ENCODE measurements at regions not wholly inside any gene's neighbourhood (a gene's known extent, or its start where the extent isn't known, plus 50 kb on each side); places are given as distances from the start of the nearest gene placed in this dataset.

GRCh38 chr1:163661391-163661790 is 339.6 kb downstream of the NUF2 start:
- H3K4me1 ChIP-seq: no peaks in the 10 kb centered on the region
- no peak overlapping the region for H3K4me3 ChIP-seq
- no peak overlapping the region for H3K27ac ChIP-seq
- DNase-seq (no peak), ATAC-seq (no peak), FAIRE-seq (no peak)
- 76 to 79% methylated on average over 8 of the region's 8 CpGs for WGBS, 2 donors
- H3K9me3 ChIP-seq: no peaks in the 10 kb centered on the region
- no peaks in the 10 kb centered on the region for H3K36me3 ChIP-seq
- no peak for TF ChIP-seq CTCF (IDR thresholded peaks at IDR 0.05)
- H3K27me3 ChIP-seq: no peaks in the 10 kb centered on the region
- intact Hi-C loops (cut with DNase I): no loop called here

GRCh38 chr1:163664671-163665335 is 343.0 kb downstream of the NUF2 start:
- intact Hi-C loops (cut with DNase I): no loop called here
- peak in 1 of 6 donors; percentile 30 for DNase-seq
- Histone ChIP-seq H3K9me3 (no peaks in the 10 kb centered on the region), H3K4me3 (no peak overlapping the region), H3K36me3 (no peaks in the 10 kb centered on the region), H3K4me1 (no peaks in the 10 kb centered on the region), H3K27ac (no peak overlapping the region), H3K27me3 (no peaks in the 10 kb centered on the region)
- no peak for TF ChIP-seq CTCF (IDR thresholded peaks at IDR 0.05)
- ATAC-seq: peak in 1 of 4 donors; percentile 26
- 59 to 64% methylated on average over 6 of the region's 6 CpGs for WGBS, 2 donors
- no peak for FAIRE-seq

- intact Hi-C loops (cut with DNase I): no loop called here
- FAIRE-seq: no peak
- Histone ChIP-seq H3K27me3 (no peaks in the 10 kb centered on the region), H3K4me3 (no peak overlapping the region), H3K27ac (no peak overlapping the region), H3K4me1 (no peaks in the 10 kb centered on the region), H3K36me3 (no peaks in the 10 kb centered on the region), H3K9me3 (no peaks in the 10 kb centered on the region)
- no peak for DNase-seq
- no peak for TF ChIP-seq CTCF (IDR thresholded peaks at IDR 0.05)
- WGBS, 2 donors: 63 to 64% methylated on average over 2 of the region's 2 CpGs
- ATAC-seq: no peak
These were observed 346.7 kb downstream of the NUF2 start for GRCh38 chr1:163668472-163668871.

- Histone ChIP-seq H3K4me1 (no peaks in the 10 kb centered on the region), H3K9me3 (no peaks in the 10 kb centered on the region), H3K36me3 (no peaks in the 10 kb centered on the region), H3K27me3 (no peaks in the 10 kb centered on the region), H3K4me3 (no peak overlapping the region), H3K27ac (no peak overlapping the region)
- DNase-seq (no peak), ATAC-seq (peak in 1 of 4 donors; percentile 64), FAIRE-seq (no peak)
- WGBS, 2 donors: 27 to 32% methylated on average over 4 of the region's 4 CpGs
- intact Hi-C loops (cut with DNase I): no loop called here
- no peak for TF ChIP-seq CTCF (IDR thresholded peaks at IDR 0.05)
These were observed 349.4 kb downstream of the NUF2 start for GRCh38 chr1:163670989-163671757.
